Trophoblast cell (in vitro differentiated cells and primary cell): ENCODE measurements at regions not wholly inside any gene's neighbourhood (a gene's known extent, or its start where the extent isn't known, plus 50 kb on each side); places are given as distances from the start of the nearest gene placed in this dataset.

Experiments used
- DNase-seq, 2 donors: peaks; one replicate each; pipeline ENCODE4 v3.0.0-alpha.2; 2016
- H2AFZ ChIP-seq: 2 replicates; pipeline ENCODE4 v1.6.1; 2013; ENCODE audit warnings: low read length, moderate library complexity, mild to moderate bottlenecking; ENCODE audit not compliant: insufficient read depth, poor library complexity
- H2AK5ac ChIP-seq: 2 replicates; pipeline ENCODE4 v1.6.1; 2013; ENCODE audit warnings: mild to moderate bottlenecking, low read length
- H2BK120ac ChIP-seq: 2 replicates; pipeline ENCODE4 v1.6.1; 2013; ENCODE audit warnings: low read length, mild to moderate bottlenecking, moderate library complexity; ENCODE audit not compliant: insufficient read depth, poor library complexity
- H2BK12ac ChIP-seq: 2 replicates; pipeline ENCODE4 v1.6.1; 2013; ENCODE audit warnings: mild to moderate bottlenecking, low read length, moderate library complexity
- H2BK5ac ChIP-seq: 2 replicates; pipeline ENCODE4 v1.6.1; 2013; ENCODE audit warnings: low read length, low read depth, moderate library complexity, mild to moderate bottlenecking; ENCODE audit not compliant: poor library complexity
- H3K14ac ChIP-seq: 2 replicates; pipeline ENCODE4 v1.6.1; 2013; ENCODE audit warnings: mild to moderate bottlenecking, low read length
- H3K18ac ChIP-seq: 2 replicates; pipeline ENCODE4 v1.6.1; 2013; ENCODE audit warnings: mild to moderate bottlenecking, low read length
- H3K23ac ChIP-seq: 2 replicates; pipeline ENCODE4 v1.6.1; 2013; ENCODE audit warnings: low read length
- H3K27ac ChIP-seq: 2 replicates; pipeline ENCODE4 v1.5.1; 2013; ENCODE audit warnings: low read depth, mild to moderate bottlenecking, inconsistent platforms, low read length, moderate library complexity
- H3K27me3 ChIP-seq: 2 replicates; pipeline ENCODE4 v1.6.1; 2013; ENCODE audit warnings: inconsistent platforms, mild to moderate bottlenecking, low read length, moderate library complexity; ENCODE audit not compliant: insufficient read depth
- H3K36me3 ChIP-seq, 2 experiments: 1 replicate in 1 of 2; 2 replicates in 1 of 2; pipeline ENCODE4 v1.6.1; 2013; ENCODE audit warnings: low read length in 2 of 2, mild to moderate bottlenecking in 2 of 2, moderate library complexity in 1 of 2; ENCODE audit not compliant: insufficient read depth in 2 of 2, control insufficient read depth in 1 of 2
- H3K4ac ChIP-seq: 2 replicates; pipeline ENCODE4 v1.6.1; 2013; ENCODE audit warnings: low read depth, mild to moderate bottlenecking, low read length, moderate library complexity
- H3K4me1 ChIP-seq, 2 experiments: 1 replicate in 1 of 2; 2 replicates in 1 of 2; pipeline ENCODE4 v1.6.1; 2013; ENCODE audit warnings: low read length in 2 of 2, mild to moderate bottlenecking in 2 of 2, moderate library complexity in 1 of 2; ENCODE audit not compliant: insufficient read depth in 2 of 2, control insufficient read depth in 1 of 2
- H3K4me2 ChIP-seq: 2 replicates; pipeline ENCODE4 v1.6.1; 2013; ENCODE audit warnings: inconsistent platforms, mild to moderate bottlenecking, low read length, moderate library complexity
- H3K4me3 ChIP-seq: 2 replicates; pipeline ENCODE4 v1.5.1; 2013; ENCODE audit warnings: mild to moderate bottlenecking, low read depth, low read length, inconsistent platforms
- H3K79me1 ChIP-seq: one replicate; pipeline ENCODE4 v1.6.1; 2013; ENCODE audit warnings: low read length
- H3K79me2 ChIP-seq: 2 replicates; pipeline ENCODE4 v1.6.1; 2013; ENCODE audit warnings: low read length, mild to moderate bottlenecking; ENCODE audit not compliant: control insufficient read depth, insufficient read depth, poor library complexity
- H3K9ac ChIP-seq: 2 replicates; pipeline ENCODE4 v1.6.1; 2013; ENCODE audit warnings: mild to moderate bottlenecking, low read length
- H3K9me3 ChIP-seq: 2 replicates; pipeline ENCODE4 v1.6.1; 2013; ENCODE audit warnings: low read depth, mild to moderate bottlenecking, control low read depth, inconsistent platforms, low read length; ENCODE audit not compliant: insufficient read depth
- H4K12ac ChIP-seq: 2 replicates; pipeline ENCODE4 v1.6.1; 2013; ENCODE audit warnings: low read depth, mild to moderate bottlenecking, low read length, moderate library complexity
- H4K8ac ChIP-seq: 2 replicates; pipeline ENCODE4 v1.6.1; 2013; ENCODE audit warnings: low read depth, mild to moderate bottlenecking, low read length, moderate library complexity
- H4K91ac ChIP-seq: one replicate; pipeline ENCODE4 v1.6.1; 2013; ENCODE audit warnings: low read depth, mild to moderate bottlenecking, low read length, moderate library complexity
- WGBS: extraction: QIAGEN DNeasy Blood & Tissue Kit; methylation state at CpG from one replicate; pipeline ENCODE4 v1.1.7; 2013; ENCODE audit warnings: missing lambda C conversion rate; ENCODE audit not compliant: insufficient read length, insufficient coverage; ENCODE audit errors: extremely low coverage; 5-methylcytosine and 5-hydroxymethylcytosine counted together

DNA sequence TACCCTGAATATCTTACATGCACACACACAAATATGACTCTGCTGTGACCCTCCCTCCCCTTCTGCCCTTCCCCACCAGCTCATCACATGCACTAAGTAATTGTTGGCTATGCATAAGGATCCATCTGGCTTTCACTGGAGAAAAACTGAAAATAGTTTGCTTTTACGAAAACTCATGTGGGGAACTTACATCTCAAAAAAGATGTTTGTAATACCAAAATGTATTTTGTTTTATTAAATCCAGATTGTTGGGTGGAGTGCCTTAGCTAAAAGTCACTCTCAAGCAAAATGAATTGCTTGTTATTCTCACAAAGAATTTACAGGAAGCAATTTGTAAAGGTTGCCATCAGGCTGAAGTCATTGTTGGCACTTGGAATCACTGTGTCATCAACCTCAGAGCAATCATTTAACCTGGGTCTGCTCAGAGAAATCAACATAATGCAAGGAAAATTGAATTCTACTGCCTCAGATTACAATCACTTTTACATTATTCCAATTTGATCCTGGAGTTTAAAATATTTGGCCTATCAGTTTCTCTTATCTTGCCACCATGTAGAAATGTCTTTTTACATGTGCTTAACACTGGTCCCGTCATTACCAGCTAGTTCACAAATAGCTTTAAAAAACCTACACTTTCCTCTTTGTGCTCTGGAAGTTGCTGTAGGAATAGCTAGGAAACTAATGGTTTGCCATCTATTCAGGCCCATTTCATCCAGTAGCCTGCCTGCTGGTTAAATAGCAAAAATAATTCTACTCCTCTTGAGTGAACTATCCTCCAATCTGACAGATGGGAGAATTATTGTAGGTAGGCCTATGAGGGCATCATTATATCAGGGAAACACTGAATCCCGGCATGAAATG, 90.3 kb upstream of the TMEM17 start:
- no peak overlapping the region for H3K18ac ChIP-seq
- no peak overlapping the region for H3K27ac ChIP-seq
- no peak overlapping the region for H4K8ac ChIP-seq
- no peak overlapping the region for H4K12ac ChIP-seq
- no peaks in the 10 kb centered on the region for H3K9me3 ChIP-seq
- H3K23ac ChIP-seq = no peak overlapping the region
- no peak overlapping the region for H3K14ac ChIP-seq
- no peak overlapping the region for H3K4me2 ChIP-seq
- no peaks in the 10 kb centered on the region for H3K79me1 ChIP-seq
- no peaks in the 10 kb centered on the region for H3K4me1 ChIP-seq
- H3K9ac ChIP-seq = no peak overlapping the region
- no CpG with 5 or more reads among the region's 3 CpGs for WGBS
- H3K27me3 ChIP-seq = no peaks in the 10 kb centered on the region
- H2BK5ac ChIP-seq = no peak overlapping the region
- H3K79me2 ChIP-seq = no peaks in the 10 kb centered on the region
- no peak overlapping the region for H3K4ac ChIP-seq
- no peak overlapping the region for H4K91ac ChIP-seq
- H3K36me3 ChIP-seq = no peaks in the 10 kb centered on the region
- H2AK5ac ChIP-seq = no peak overlapping the region
- no peak overlapping the region for H3K4me3 ChIP-seq
- no peak for DNase-seq
- H2AFZ ChIP-seq = no peak overlapping the region
- H2BK120ac ChIP-seq = no peak overlapping the region
- H2BK12ac ChIP-seq = no peak overlapping the region

DNA sequence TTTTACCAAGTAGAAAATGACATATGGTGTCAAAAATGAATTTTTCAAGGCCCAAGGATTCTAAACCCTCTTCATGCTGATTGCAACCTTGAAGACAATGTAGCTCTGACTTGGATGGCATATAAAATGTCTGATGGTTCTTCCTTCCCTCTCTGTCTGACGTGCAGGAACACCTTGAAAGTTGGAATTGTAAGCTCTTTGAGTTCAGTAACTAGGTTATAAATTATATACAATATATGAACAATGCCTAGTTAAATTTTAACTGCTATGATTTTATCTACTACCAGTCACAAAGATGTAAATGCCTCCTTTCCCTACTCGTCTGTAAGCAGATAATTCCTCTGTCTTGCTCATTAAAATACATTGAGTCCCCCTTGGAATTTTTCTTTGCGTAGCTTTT, 89.5 kb upstream of the TMEM17 start:
- Histone ChIP-seq H3K18ac (no peak overlapping the region), H3K27ac (no peak overlapping the region), H4K91ac (no peak overlapping the region), H3K36me3 (no peaks in the 10 kb centered on the region), H3K9me3 (no peaks in the 10 kb centered on the region), H3K79me2 (no peaks in the 10 kb centered on the region), H2BK12ac (no peak overlapping the region), H3K9ac (no peak overlapping the region), H3K4me1 (no peaks in the 10 kb centered on the region), H3K27me3 (no peaks in the 10 kb centered on the region), H3K79me1 (no peaks in the 10 kb centered on the region), H3K4me3 (no peak overlapping the region), H4K8ac (no peak overlapping the region), H3K23ac (no peak overlapping the region), H3K14ac (no peak overlapping the region), H3K4ac (no peak overlapping the region), H2BK5ac (no peak overlapping the region), H3K4me2 (no peak overlapping the region), H4K12ac (no peak overlapping the region), H2BK120ac (no peak overlapping the region), H2AFZ (no peak overlapping the region), H2AK5ac (no peak overlapping the region)
- DNase-seq = no peak
- no CpG with 5 or more reads among the region's 3 CpGs for WGBS

DNA sequence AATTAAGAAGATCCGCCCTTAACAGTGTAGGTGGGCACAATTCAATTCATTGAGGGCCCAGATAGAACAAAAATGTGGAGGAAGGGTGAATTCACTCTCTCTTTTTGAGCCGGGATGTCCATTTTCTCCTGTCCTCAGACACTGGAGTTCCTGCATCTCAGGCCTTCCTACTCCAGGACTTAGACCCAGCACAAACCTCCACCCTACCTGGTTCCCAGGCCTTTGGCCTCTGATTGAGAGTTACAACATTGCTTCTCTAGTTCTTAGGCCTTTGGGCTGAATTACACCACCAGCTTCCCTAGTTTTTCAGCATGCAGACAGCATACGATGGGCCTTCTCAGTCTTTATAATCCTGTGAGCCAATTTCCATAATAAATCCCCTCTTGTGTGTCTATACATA, 87.8 kb upstream of the TMEM17 start:
- Histone ChIP-seq H2AFZ (no peak overlapping the region), H4K12ac (no peak overlapping the region), H2BK12ac (no peak overlapping the region), H3K27ac (no peak overlapping the region), H3K36me3 (no peaks in the 10 kb centered on the region), H3K27me3 (no peaks in the 10 kb centered on the region), H3K14ac (no peak overlapping the region), H4K8ac (no peak overlapping the region), H3K4me1 (no peaks in the 10 kb centered on the region), H2BK120ac (no peak overlapping the region), H3K4me3 (no peak overlapping the region), H3K79me1 (no peaks in the 10 kb centered on the region), H3K4me2 (no peak overlapping the region), H3K18ac (no peak overlapping the region), H2BK5ac (no peak overlapping the region), H3K23ac (no peak overlapping the region), H3K4ac (no peak overlapping the region), H4K91ac (no peak overlapping the region), H3K9me3 (no peaks in the 10 kb centered on the region), H3K79me2 (no peaks in the 10 kb centered on the region), H3K9ac (no peak overlapping the region), H2AK5ac (no peak overlapping the region)
- WGBS = no CpG with 5 or more reads among the region's 3 CpGs
- no peak for DNase-seq

DNA sequence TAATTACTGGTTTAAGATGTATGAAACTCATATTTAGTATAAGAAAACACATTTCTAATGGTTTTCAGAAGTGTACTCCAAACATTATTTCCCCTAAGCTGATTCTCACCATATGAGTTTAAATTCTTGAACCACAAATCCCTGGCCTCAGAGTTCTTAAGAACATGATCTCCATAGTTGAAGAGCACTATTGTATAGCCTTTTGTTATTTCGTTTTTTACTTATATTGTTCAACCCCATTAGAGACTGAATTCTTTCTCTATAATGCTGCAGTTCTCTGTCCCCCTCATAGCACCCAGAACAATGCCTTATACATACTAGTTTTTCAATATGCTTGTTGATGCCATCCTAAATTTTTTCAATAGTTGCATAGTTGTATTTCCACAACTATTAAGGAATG, 85.5 kb upstream of the TMEM17 start:
- Histone ChIP-seq H3K4me3 (no peak overlapping the region), H3K36me3 (no peaks in the 10 kb centered on the region), H2BK5ac (no peak overlapping the region), H2AK5ac (no peak overlapping the region), H4K8ac (no peak overlapping the region), H4K91ac (no peak overlapping the region), H2BK120ac (no peak overlapping the region), H3K23ac (no peak overlapping the region), H3K4me1 (no peaks in the 10 kb centered on the region), H3K27ac (no peak overlapping the region), H2BK12ac (no peak overlapping the region), H3K79me2 (no peaks in the 10 kb centered on the region), H4K12ac (no peak overlapping the region), H3K9me3 (peaks cover 3% of the 10 kb centered on the region), H3K14ac (no peak overlapping the region), H3K27me3 (no peaks in the 10 kb centered on the region), H3K4me2 (no peak overlapping the region), H3K9ac (no peak overlapping the region), H3K4ac (no peak overlapping the region), H3K18ac (no peak overlapping the region), H2AFZ (no peak overlapping the region), H3K79me1 (no peaks in the 10 kb centered on the region)
- DNase-seq = no peak
- WGBS = no CpG with 5 or more reads among the region's 1 CpG
